ENCODE measurements at regions not wholly inside any gene's neighbourhood (a gene's known extent, or its start where the extent isn't known, plus 50 kb on each side); places are given as distances from the start of the nearest gene placed in this dataset.
"Not testable (repeated sequence)": the region's sequence is repeated elsewhere in the genome, so short reads cannot be mapped to it uniquely, and the experiment has no call there.

DNA sequence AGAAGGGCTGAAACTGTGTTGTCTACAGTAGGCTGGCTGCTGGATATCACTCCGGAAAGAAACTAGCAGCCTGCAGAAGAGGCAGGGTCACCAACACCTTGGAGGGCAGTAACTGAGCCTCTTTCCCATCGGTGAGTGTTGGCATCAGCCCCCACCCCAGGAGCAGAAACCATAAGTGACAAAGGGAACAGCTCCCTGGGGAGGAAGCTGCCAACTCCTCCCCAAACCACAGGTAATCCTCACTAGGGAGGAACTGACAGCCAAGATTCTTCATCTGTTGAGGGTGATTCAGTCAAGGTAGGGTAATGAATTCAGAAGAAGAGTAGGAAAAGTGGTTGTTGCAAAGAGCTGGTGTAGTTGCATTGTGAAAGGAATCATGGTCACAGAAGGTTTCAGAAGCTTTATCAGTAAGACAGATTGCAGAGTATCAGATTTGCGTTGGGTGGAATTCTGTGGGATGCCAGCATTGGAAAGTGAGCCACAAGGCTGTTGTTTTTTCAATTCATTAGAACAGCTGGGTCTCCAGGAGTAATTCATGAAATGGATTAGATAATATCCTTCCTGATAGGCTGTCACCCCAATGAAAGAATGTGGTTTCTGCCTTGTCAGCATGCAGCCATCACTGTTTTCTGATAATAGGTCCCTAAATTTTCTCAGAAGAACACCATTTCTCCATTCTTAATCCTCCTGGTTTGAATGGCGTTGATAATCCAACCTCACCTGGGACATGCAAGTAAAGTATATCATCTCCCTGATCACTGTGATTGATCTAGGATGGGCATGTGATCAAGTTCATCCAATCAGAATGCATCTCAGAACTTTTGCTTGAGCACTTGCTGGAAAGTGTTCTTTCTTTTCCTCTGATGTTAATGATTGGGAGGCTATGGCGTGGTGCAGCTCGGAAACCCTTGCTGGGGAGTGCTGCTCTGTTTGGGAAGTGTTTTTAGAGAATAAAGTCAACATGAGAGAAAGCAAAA, 75.0 kb upstream of the CTBP2 start:
- WGBS (ENCODE audit: insufficient coverage), result 64% methylated on average over 3 of the region's 6 CpGs
- Mint-ChIP-seq H3K4me1 (no peaks in the 10 kb centered on the region), H3K27ac (no peak overlapping the region), H3K4me3 (no peak overlapping the region), H3K27me3 (peaks cover 13% of the 10 kb centered on the region), H3K9me3 (ENCODE audit: insufficient read depth) (peaks cover 9% of the 10 kb centered on the region)
- Histone ChIP-seq H2AFZ (ENCODE audit: insufficient read depth, low read depth, low read length, poor library complexity, severe bottlenecking) (no peak overlapping the region), H3K79me2 (ENCODE audit: control insufficient read depth, insufficient read depth, low read length) (no peaks in the 10 kb centered on the region), H3K36me3 (replicated peaks in 1 of 2; ENCODE audit: control extremely low read depth in 1 of 2, control insufficient read depth in 1 of 2, extremely low read depth in 1 of 2, insufficient read depth in 2 of 2, low read length in 1 of 2) (no peaks in the 10 kb centered on the region), H3K4me1 (ENCODE audit: control insufficient read depth in 2 of 2, insufficient read depth in 2 of 2, low read length in 2 of 2) (no peaks in the 10 kb centered on the region), H3K27ac (ENCODE audit: low read length in 2 of 2) (no peak overlapping the region), H3K9ac (ENCODE audit: low read length) (no peak overlapping the region), H3K4me3 (ENCODE audit: control extremely low read depth in 1 of 5, extremely low read depth in 1 of 5, insufficient read depth in 1 of 5, low read depth in 2 of 5, low read length in 4 of 5) (no peak overlapping the region), H3K9me3 (ENCODE audit: control extremely low read depth in 1 of 3, control insufficient read depth in 2 of 3, insufficient read depth in 1 of 3, low read length in 2 of 3) (peaks cover 0 to 7% (median 6%) of the 10 kb centered on the region in 3 donors), H3K27me3 (replicated peaks in 1 of 4; ENCODE audit: control extremely low read depth in 1 of 4, control insufficient read depth in 3 of 4, insufficient read depth in 4 of 4, low read length in 3 of 4) (peaks cover 0 to 3% (median 0%) of the 10 kb centered on the region in 4 experiments), H3K4me2 (replicated peaks; ENCODE audit: low read depth, low read length, poor library complexity, severe bottlenecking) (no peak overlapping the region), H4K20me1 (ENCODE audit: control insufficient read depth, insufficient read depth, low read length, poor library complexity, severe bottlenecking) (no peaks in the 10 kb centered on the region)
- ChIA-PET CTCF (no interaction called here), POLR2A (no interaction called here)
- TF ChIP-seq, protein P1, sequence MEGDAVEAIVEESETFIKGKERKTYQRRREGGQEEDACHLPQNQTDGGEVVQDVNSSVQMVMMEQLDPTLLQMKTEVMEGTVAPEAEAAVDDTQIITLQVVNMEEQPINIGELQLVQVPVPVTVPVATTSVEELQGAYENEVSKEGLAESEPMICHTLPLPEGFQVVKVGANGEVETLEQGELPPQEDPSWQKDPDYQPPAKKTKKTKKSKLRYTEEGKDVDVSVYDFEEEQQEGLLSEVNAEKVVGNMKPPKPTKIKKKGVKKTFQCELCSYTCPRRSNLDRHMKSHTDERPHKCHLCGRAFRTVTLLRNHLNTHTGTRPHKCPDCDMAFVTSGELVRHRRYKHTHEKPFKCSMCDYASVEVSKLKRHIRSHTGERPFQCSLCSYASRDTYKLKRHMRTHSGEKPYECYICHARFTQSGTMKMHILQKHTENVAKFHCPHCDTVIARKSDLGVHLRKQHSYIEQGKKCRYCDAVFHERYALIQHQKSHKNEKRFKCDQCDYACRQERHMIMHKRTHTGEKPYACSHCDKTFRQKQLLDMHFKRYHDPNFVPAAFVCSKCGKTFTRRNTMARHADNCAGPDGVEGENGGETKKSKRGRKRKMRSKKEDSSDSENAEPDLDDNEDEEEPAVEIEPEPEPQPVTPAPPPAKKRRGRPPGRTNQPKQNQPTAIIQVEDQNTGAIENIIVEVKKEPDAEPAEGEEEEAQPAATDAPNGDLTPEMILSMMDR (IDR thresholded peaks at IDR 0.05), result no peak
- no peak for TF ChIP-seq EZH2 (IDR thresholded peaks at IDR 0.05; ENCODE audit: borderline replicate concordance, insufficient read depth, low read depth, low read length, poor library complexity, severe bottlenecking)
- ATAC-seq (ENCODE audit: low read depth), result no peak
- intact Hi-C loops (cut with micrococcal nuclease), result no loop called here
- no peak for DNase-seq

DNA sequence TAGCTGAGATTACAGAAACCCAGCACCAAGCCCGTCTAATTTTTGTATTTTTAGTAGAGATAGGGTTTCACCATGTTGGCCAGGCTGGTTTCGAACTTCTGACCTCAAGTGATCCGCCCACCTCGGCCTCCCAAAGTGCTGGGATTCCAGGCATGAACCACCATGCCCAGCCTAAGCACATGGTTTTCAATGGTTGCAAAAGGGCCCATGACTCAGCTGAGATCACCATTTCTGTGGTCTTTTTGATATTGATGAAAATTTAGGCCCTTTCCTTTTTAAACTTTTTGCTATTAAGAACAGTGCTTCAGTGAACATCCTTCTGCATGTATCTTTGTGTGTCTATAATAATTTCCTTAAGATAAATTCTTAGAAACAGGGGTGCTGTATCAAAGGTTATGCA, 74.2 kb upstream of the CTBP2 start:
- H3K27ac Mint-ChIP-seq; H3K36me3 ChIP-seq (replicated peaks in 1 of 2; ENCODE audit: control extremely low read depth in 1 of 2, control insufficient read depth in 1 of 2, extremely low read depth in 1 of 2, insufficient read depth in 2 of 2, low read length in 1 of 2); H3K4me1 ChIP-seq (ENCODE audit: control insufficient read depth in 2 of 2, insufficient read depth in 2 of 2, low read length in 2 of 2); H3K4me3 Mint-ChIP-seq; H3K79me2 ChIP-seq (ENCODE audit: control insufficient read depth, insufficient read depth, low read length); H3K9ac ChIP-seq (ENCODE audit: low read length); H4K20me1 ChIP-seq (ENCODE audit: control insufficient read depth, insufficient read depth, low read length, poor library complexity, severe bottlenecking); H3K4me3 ChIP-seq (ENCODE audit: control extremely low read depth in 1 of 5, extremely low read depth in 1 of 5, insufficient read depth in 1 of 5, low read depth in 2 of 5, low read length in 4 of 5); CTCF ChIA-PET; ATAC-seq (ENCODE audit: low read depth); H3K9me3 Mint-ChIP-seq (ENCODE audit: insufficient read depth); H3K27ac ChIP-seq (ENCODE audit: low read length in 2 of 2); H3K4me2 ChIP-seq (replicated peaks; ENCODE audit: low read depth, low read length, poor library complexity, severe bottlenecking); DNase-seq; H2AFZ ChIP-seq (ENCODE audit: insufficient read depth, low read depth, low read length, poor library complexity, severe bottlenecking); H3K27me3 ChIP-seq (replicated peaks in 1 of 4; ENCODE audit: control extremely low read depth in 1 of 4, control insufficient read depth in 3 of 4, insufficient read depth in 4 of 4, low read length in 3 of 4); H3K9me3 ChIP-seq (ENCODE audit: control extremely low read depth in 1 of 3, control insufficient read depth in 2 of 3, insufficient read depth in 1 of 3, low read length in 2 of 3); H3K4me1 Mint-ChIP-seq; intact Hi-C loops (cut with micrococcal nuclease); POLR2A ChIA-PET: not testable (repeated sequence)
- H3K27me3 Mint-ChIP-seq, result peaks cover 13% of the 10 kb centered on the region
- WGBS (ENCODE audit: insufficient coverage), result 80% methylated on average over 3 of the region's 4 CpGs

All from B cell (primary cell).